ENCODE measurements at regions not wholly inside any gene's neighbourhood (a gene's known extent, or its start where the extent isn't known, plus 50 kb on each side); places are given as distances from the start of the nearest gene placed in this dataset.

DNA sequence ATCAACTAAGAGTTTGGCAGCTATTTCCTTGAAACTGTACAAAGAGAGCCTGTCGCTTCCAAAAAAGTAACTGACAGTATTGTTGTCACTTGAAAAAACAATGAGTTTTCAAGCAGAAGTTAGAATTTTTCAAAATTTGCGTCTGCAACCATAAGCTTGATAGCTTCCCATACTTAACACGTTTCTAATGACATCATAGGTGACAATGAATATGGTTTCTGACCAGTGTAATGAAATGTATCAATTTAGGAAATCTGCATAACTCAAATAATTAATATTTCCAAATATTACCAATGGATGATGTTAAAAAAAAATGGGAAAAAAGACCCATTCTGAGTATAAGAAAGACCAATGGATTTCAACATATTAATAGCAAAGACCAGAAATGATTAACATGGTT lies 165.4 kb upstream of the CRY1 start:
- intact Hi-C loops (cut with DNase I): no loop called here
- ATAC-seq: no peak
- DNase-seq (ENCODE audit: missing footprints): no peak

DNA sequence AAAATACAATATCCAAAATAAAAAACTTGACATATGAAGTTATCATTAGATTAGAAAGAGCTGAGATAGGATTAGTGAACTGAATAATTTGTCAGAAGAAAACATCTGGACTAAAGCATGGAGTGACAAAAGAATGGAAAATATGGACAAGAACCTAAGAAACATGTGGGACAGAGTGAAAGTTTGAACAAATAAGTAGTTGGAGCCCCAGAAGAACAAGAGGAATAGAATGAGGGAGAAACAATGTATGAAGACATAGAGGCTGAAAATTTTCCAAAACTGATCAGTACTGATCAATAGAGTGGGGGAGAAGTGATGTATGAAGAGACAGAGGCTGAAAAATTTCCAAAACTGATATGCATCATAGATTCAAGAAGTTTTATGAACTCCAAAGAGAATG lies 170.6 kb upstream of the CRY1 start:
- DNase-seq (ENCODE audit: missing footprints) (no peak), ATAC-seq (no peak)
- intact Hi-C loops (cut with DNase I): no loop called here

DNA sequence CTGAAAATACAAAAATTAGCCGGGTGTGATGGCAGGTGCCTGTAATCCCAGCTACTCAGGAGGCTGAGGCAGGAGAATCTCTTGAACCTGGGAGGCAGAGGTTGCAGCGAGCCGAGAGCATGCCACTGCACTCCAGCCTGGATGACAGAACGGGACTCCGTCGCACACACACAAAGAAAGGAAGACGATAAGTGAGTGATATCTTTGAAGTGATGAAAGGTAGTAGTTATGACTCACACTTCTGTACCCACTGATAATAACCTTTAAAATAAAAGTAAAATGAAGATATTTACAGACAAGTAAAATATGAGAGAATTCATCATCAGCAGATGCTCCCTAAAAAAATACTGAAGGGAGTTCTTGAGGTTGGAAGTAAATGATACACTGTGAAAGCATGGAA lies 171.3 kb upstream of the CRY1 start:
- no peak for DNase-seq (ENCODE audit: missing footprints)
- intact Hi-C loops (cut with DNase I): no loop called here

DNA sequence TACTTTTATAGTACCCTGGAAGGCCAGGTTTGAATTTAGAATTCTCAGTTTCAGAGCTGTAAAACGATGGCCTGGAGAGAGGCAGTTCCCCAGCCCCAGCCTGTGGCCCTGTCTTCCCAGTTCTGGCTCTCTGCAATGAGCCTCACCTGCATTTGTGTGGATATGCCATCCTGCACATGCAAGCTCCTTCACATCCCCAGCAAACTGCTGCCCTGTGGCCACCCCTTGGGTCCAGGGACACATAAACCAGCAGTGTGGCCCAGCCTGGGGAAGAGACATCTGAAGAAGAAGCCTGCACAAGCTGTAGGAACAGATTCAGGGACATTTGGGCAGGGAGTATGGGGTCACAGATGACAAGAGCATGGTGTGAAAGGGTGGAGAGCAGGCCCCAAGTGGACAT lies 174.3 kb upstream of the CRY1 start:
- intact Hi-C loops (cut with DNase I): no loop called here
- no peak for DNase-seq (ENCODE audit: missing footprints)
- no peak for ATAC-seq

More for the DNA sequence above, 171.3 kb upstream of the CRY1 start:
- no peak for ATAC-seq

DNA sequence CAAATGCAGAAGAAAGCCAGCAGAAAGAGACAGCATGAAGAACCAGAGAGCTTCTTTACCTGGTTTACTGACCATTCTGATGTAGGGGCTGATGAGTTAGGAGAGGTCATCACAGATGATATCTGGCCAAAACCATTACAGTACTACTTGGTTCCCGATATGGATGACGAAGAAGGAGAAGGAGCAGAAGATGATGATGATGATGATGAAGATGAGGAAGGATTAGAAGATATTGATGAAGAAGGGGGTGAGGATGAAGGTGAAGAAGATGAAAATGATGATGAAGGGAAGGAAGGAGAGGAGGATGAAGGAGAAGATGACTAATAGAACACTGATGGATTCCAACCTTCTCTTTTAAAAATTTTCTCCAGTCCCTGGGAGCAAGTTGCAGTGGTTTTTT lies 178.2 kb upstream of the CRY1 start:
- intact Hi-C loops (cut with DNase I): no loop called here
- DNase-seq (ENCODE audit: missing footprints) (no peak), ATAC-seq (no peak)

DNA sequence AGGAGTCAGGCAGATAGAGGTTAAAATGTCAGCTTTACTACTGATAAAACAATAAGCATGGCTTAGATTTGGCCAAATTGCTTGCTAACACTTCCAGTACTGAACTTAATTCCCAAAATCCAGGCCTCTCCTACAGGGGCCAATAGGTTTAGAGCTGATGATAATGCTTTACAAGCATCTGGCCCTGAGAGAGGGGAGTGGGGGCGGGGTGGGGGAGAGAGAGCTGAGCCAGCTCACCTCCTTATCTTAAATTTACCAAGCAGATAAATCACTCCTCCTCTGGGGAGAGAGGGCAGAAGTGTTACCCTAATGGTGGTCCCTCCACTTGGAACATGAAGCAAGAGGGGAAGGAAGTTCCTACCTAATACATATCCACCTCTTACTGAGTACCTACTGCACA lies 182.2 kb upstream of the CRY1 start:
- ATAC-seq (no peak), DNase-seq (ENCODE audit: missing footprints) (no peak)
- intact Hi-C loops (cut with DNase I): no loop called here

DNA sequence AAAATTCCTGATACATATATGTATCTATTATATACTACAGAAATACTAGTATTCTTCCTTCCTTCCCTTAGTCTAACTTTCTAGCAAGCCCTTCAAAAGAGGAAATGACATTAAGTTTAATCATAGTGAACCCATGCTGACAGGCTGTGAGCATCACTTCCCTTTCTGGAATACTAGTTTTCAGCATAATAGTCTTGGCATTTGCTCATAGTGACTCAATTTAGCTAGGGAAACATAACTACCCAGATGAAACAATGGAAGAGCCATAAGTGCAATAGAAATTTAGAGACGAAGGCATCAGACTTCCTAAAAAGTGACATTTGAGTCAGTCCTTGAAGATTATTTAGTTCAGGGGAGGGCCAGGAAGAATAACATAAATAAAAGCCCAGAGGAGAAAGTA lies 184.5 kb upstream of the CRY1 start:
- no peak for DNase-seq (ENCODE audit: missing footprints)
- ATAC-seq: no peak
- intact Hi-C loops (cut with DNase I): no loop called here

DNA sequence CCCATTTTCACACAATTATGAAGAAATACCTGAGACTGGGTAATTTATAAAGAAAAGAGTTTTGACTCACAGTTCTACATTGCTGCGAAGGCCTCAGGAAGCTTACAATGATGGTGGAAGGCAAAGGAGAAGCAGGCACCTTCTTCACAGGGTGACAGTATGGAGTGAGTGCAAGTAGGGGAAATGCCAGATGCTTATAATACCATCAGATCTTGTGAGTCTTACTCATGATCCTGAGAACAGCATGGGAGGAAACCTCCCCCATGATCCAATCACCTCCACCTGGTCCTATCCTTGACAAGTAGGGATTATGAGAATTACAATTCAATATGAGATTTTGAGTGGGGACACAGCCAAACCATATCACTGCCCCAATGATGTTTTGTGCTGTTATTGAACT lies 189.3 kb upstream of the CRY1 start:
- no peak for DNase-seq (ENCODE audit: missing footprints)
- intact Hi-C loops (cut with DNase I): no loop called here
- no peak for ATAC-seq

DNA sequence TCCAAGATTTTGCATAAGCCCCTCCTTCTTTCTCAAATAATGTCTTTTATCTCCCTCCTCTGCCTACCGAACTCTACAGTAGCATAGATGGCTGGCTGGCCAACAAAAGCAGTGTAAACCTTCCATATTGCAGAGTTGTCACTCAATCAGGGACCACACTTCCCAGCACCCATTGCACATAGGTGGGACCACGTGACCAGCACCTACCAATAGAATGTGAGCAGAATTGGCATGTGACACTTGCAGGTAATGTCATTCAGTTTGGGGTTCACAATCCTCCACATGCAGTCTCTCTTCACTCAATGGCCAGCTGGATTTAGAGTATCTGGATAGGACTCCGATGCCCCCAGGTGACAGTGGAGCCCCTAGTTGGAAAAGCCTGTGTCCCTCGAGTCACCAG lies 190.3 kb upstream of the CRY1 start:
- no peak for DNase-seq (ENCODE audit: missing footprints)
- no peak for ATAC-seq
- intact Hi-C loops (cut with DNase I): no loop called here

DNA sequence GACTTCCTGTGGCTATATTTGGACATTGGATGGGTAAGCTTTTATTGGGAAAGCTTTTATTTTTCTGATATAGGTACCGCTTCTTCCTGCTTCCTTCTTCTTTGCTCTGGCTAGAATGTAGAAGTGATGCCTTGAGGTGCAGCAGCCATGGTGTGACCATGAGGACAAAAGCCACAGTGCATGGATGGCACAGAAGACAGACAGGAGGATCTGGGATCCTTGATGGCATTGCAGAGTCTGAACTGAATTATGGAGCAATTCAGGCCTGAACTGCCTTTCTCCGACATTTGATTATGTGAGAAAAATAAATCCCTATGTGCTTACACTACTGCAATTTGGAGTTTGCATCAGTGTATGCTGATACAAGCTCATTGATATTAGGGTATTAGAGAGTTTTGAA lies 191.3 kb upstream of the CRY1 start:
- ATAC-seq: no peak
- no peak for DNase-seq (ENCODE audit: missing footprints)

DNA sequence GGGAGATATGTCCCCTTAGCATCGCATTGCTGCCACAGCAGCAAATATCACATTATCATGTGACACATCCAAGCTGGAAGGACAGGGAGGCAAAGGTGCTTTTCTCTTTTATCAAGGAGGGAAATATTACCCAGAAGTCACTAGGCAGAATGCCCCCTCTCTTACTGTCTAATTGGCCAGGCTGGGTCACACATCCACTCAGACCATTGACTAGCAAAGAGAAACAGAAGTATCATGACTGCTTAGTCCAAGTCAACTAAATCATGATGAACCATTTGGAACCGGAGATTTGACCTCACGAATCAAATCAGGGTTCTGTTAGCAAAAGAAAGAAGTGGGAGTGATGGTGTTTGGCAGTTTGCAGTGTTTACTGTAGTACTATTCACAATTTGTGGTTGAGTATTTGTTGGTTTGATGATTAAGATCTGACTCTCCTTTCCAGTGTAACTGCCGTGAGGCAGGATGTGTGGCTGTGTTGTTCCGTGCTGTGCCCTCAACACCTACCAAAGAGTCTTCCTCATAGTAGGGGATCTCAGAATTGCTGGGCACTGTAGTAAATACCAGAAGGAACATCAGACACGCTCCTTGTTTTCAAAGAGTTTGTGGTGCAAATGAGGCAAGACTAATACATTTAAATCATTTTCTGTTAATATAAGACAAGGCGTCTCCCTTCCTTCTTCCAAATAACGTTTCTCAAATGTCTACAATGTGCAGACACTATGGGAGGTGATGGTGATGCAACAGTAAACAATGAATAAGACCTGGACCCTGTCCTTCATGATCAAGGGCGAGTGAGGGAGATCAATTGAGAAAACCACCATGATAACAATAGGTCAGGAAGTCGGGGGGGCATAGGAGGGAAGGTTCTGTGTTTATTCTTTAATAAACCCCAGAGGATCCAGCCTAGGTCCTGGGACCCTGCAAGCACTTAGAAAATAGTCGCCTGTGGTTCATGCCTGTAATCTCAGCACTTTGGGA lies 194.4 kb upstream of the CRY1 start:
- DNase-seq (ENCODE audit: missing footprints): no peak
- no peak for ATAC-seq
- intact Hi-C loops (cut with DNase I): no loop called here

More for the DNA sequence above, 191.3 kb upstream of the CRY1 start:
- intact Hi-C loops (cut with DNase I): no loop called here

DNA sequence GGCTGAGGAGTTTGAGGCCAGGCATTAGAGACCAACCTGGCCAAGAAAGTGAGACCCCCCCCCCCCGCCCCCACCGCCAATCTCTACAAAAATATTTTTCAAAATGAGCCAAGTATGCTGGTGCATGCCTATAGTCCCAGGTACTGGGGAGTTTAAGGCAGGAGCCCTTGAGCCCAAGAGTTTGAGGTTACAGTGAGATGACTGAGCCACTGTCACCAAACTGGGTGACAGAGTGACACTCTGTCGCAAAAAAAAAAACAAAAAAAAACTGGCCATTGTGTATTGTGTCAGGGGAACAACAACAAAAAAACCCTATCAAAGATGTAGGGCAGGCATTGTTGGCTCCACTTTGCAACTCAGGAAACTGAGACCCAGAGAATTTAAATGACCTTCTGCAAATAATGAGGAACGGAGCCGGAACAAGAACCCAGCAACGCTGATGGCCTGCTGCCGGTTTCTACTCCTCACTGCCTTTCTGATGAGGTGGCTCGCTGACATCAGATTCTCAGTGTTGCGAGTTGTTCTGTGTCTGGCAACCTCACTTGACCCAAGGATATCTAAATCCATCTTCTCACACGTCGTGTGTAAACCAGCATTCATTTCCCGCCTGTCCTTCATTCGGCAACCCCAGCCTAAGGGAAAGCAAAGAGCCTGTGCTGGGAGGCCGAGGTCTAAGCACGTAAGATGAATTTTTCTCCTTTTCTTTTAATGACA lies 195.2 kb upstream of the CRY1 start:
- DNase-seq (ENCODE audit: missing footprints) (no peak), ATAC-seq (no peak)
- intact Hi-C loops (cut with DNase I): no loop called here

DNA sequence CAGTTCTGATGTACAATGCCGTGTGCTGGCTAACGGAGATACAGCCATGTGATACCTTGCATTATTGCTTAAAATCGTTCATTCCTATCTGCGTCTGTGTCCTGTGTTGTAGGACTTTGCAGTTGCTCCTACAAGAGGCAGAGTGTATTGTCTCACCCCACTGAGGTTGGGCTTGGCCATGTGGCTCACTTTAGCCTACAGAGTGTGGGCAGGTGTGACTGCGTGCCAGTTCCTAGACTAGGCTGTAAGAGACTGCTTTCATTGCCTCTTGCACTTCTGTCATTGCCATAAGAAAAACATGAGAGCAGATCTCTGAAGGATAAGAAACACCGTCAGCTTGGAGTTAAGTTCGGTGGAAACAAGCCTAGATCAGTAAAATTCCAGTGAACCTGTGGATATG lies 197.7 kb upstream of the CRY1 start:
- ATAC-seq (no peak), DNase-seq (ENCODE audit: missing footprints) (no peak)
- intact Hi-C loops (cut with DNase I): no loop called here

DNA sequence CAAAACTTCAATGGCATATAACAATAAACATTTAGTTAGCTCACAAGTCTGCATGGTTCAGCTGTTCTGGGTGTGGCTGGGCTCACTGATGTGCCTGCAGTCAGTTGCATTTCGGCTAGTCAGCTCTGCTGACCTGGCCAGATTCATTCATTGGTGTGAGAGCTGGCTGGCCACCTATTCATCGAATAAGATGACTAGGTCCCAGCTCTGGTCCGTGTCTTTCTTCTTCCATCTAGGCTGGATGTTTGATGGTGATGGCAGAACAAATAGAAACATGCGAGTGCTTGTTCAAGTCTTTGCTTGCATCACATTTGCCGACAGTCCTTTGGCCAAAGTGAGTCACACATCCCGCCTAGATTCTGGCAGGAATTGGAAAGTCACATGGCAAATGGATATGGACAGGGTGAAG lies 203.3 kb upstream of the CRY1 start:
- intact Hi-C loops (cut with DNase I): no loop called here
- ATAC-seq: no peak
- DNase-seq (ENCODE audit: missing footprints): no peak

DNA sequence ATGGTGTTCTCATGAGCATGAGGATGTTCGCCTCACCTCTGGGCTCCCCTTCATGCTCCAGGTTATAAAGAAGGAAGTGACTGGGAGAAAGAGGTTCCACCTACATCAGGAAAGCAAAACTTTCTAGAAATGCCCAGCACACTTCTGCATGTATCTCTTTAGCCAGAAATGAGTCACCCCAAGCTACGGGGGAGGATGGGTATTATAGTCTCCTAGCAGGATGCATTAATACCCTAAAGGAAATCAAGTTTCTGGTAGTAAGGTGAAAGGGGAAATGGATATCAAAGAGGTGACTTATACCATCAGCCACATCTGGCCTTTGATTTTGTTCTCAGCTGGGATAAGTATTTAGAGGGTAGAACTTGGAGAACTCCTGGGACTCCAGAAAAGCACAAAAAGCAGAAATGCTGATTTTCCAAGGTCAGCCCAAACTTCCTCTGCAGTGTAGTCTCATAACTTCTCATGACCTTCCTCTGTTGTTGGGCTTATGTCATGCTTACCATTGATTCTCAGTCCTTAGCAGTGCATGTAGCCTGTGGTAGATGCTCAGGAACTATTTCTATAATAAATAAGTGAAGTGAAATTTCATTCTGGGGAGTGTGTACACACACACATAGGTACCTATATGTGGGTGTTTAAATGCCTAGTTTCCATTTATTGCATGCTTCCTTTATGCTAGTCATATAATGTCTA lies 209.4 kb upstream of the CRY1 start:
- intact Hi-C loops (cut with DNase I): no loop called here
- DNase-seq (ENCODE audit: missing footprints) (no peak), ATAC-seq (no peak)

DNA sequence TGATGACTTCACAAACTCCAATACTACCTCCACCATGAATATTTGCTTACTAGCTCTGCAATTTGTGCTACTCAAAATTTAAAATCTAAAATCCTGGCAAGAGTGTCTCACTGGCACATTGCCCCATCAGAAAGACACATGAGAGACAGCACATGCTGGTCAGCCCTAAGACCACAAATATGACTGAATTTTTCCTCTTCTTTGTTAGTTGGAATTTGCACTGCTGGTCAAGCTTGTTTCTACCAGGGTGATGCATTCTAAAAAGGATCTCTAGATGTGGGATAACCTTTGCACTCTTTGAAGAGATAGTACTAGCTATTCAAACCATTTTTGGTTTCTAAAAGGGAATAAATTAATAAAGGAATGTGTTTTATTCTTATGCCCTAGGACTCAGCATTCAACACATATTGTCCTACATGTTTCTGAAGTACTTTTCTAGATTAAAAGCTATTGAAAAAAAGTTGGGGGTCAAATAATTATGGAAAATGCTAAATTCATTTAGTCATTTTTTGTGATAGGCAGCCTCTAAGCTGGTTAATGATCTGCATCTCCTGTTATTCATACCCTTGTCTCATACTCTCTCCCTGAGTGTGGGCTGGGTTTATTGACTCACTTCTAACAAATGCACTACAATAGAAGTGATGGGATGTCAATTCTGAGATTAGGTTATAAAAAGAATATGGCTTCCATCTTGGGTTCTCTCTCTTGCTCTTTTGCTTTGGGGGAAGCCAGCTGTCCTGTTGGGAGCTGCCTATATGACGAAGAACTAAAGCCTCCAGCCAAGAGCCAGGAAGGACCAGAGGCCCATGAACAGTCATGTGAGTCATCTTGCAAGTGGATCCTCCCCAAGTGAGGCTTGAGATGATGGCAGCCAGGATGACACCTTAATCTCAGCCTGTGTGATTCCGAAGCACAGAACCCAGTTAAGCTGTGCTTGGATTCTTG lies 211.5 kb upstream of the CRY1 start:
- no peak for ATAC-seq
- intact Hi-C loops (cut with DNase I): no loop called here
- no peak for DNase-seq (ENCODE audit: missing footprints)

DNA sequence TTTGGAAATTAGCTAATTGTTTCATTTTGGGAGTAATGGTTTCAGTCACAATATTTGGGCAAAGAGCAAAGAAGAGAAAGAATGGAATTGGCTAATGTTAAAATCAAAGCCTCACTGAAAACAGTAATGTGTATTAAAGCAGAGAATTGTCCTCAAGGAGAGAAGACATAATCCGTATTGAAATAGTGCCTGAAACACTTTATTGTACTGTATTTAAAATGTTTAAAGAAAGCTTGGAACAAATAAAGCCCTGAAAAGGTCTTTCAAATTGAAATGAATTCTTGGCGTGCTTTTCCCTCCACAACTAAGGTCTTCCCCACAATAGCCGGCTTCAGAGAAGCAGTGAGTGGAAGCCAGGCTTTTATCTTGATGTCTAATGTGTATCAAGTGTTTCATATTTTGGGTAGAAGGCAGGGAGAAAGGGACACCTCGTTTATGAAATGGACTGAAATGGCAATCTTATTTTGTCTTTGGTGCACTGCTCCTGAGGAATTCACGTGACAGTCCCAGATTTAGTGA lies 212.9 kb upstream of the CRY1 start:
- intact Hi-C loops (cut with DNase I): no loop called here
- DNase-seq (ENCODE audit: missing footprints) (no peak), ATAC-seq (no peak)

DNA sequence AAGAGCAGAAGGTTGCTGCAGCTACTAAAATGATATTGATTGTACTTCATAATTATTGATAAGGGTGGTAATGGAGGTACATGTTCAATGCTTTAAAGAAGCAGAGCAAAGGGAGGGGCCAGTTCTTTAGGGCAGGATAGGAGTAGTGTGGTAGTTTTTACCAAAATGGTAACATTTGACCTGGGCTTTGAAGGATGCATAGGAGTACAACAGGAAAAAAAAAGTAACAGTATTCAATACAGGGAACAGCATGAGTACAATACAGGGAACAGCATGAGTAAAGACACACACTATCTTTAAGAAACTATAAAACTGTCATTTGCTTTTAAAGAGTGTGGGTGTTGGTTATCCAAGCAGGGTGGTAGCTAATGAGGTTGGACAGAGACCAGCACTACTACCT lies 215.0 kb upstream of the CRY1 start:
- no peak for ATAC-seq
- intact Hi-C loops (cut with DNase I): no loop called here
- DNase-seq (ENCODE audit: missing footprints): no peak
